Neuronal stem cell (in vitro differentiated cells): ENCODE measurements at regions not wholly inside any gene's neighbourhood (a gene's known extent, or its start where the extent isn't known, plus 50 kb on each side); places are given as distances from the start of the nearest gene placed in this dataset.
"Not testable (repeated sequence)": the region's sequence is repeated elsewhere in the genome, so short reads cannot be mapped to it uniquely, and the experiment has no call there.

Source experiments
- DNase-seq: peaks from one replicate; pipeline ENCODE4 v3.0.0-alpha.2; 2013; ENCODE audit warnings: low spot score
- H2AFZ ChIP-seq: one replicate; pipeline ENCODE4 v1.6.1; 2013; ENCODE audit warnings: mild to moderate bottlenecking, low read length, inconsistent platforms
- H2AK5ac ChIP-seq: 2 replicates; pipeline ENCODE4 v1.6.1; 2013; ENCODE audit warnings: low read depth, mild to moderate bottlenecking, inconsistent platforms, low read length, moderate library complexity, mixed read lengths
- H2BK120ac ChIP-seq: 2 replicates; pipeline ENCODE4 v1.6.1; 2013; ENCODE audit warnings: low read depth, mild to moderate bottlenecking, inconsistent platforms, low read length, moderate library complexity, mixed read lengths
- H2BK12ac ChIP-seq: one replicate; pipeline ENCODE4 v1.6.1; 2013; ENCODE audit warnings: low read length, inconsistent platforms
- H2BK15ac ChIP-seq: 2 replicates; pipeline ENCODE4 v1.6.1; 2013; ENCODE audit warnings: mild to moderate bottlenecking, low read length, inconsistent platforms, mixed read lengths
- H2BK5ac ChIP-seq: one replicate; pipeline ENCODE4 v1.6.1; 2013; ENCODE audit warnings: inconsistent platforms, mild to moderate bottlenecking, low read length, moderate library complexity
- H3K14ac ChIP-seq: one replicate; pipeline ENCODE4 v1.6.1; 2013; ENCODE audit warnings: low read length, inconsistent platforms
- H3K18ac ChIP-seq: 2 replicates; pipeline ENCODE4 v1.6.1; 2013; ENCODE audit warnings: low read length, inconsistent platforms
- H3K23ac ChIP-seq: 2 replicates; pipeline ENCODE4 v1.6.1; 2013; ENCODE audit warnings: low read depth, mild to moderate bottlenecking, mixed read lengths, low read length, inconsistent platforms; ENCODE audit not compliant: poor library complexity
- H3K27ac ChIP-seq: replicated peaks from 3 replicates; pipeline ENCODE4 v1.5.1; 2013; ENCODE audit warnings: low read length, inconsistent platforms
- H3K27me3 ChIP-seq, 3 experiments: 2 replicates each; pipeline ENCODE4 v1.6.1; 2013; ENCODE audit warnings: low read length in 3 of 3, mild to moderate bottlenecking in 2 of 3, inconsistent platforms in 1 of 3, low read depth in 1 of 3, mixed read lengths in 1 of 3, moderate library complexity in 1 of 3; ENCODE audit not compliant: control insufficient read depth in 3 of 3, insufficient read depth in 3 of 3
- H3K36me3 ChIP-seq, 2 donors: replicated peaks in 1 of 2; 2 replicates each; pipeline ENCODE4 v1.6.1; 2013; ENCODE audit warnings: low read length in 2 of 2; ENCODE audit not compliant: control insufficient read depth in 2 of 2, insufficient read depth in 2 of 2
- H3K4ac ChIP-seq: 2 replicates; pipeline ENCODE4 v1.6.1; 2013; ENCODE audit warnings: inconsistent platforms, mild to moderate bottlenecking, low read length, moderate library complexity
- H3K4me1 ChIP-seq, 2 donors: 1 replicate in 1 of 2; 2 replicates in 1 of 2; pipeline ENCODE4 v1.6.1; 2013; ENCODE audit warnings: low read length in 2 of 2, low read depth in 1 of 2; ENCODE audit not compliant: control insufficient read depth in 2 of 2, insufficient read depth in 1 of 2
- H3K4me2 ChIP-seq: one replicate; pipeline ENCODE4 v1.6.1; 2013; ENCODE audit warnings: mild to moderate bottlenecking, low read length, inconsistent platforms; ENCODE audit not compliant: insufficient read depth, poor library complexity, severe bottlenecking
- H3K4me3 ChIP-seq, 2 donors: 2 replicates each; pipeline ENCODE4 v1.5.1; 2013; ENCODE audit warnings: low read length in 2 of 2, mild to moderate bottlenecking in 2 of 2, inconsistent platforms in 1 of 2, moderate library complexity in 1 of 2
- H3K79me1 ChIP-seq: one replicate; pipeline ENCODE4 v1.6.1; 2013; ENCODE audit warnings: low read depth, mild to moderate bottlenecking, inconsistent platforms, low read length, moderate library complexity
- H3K9ac ChIP-seq: one replicate; pipeline ENCODE4 v1.6.1; 2013; ENCODE audit warnings: mild to moderate bottlenecking, low read depth, low read length, inconsistent platforms; ENCODE audit not compliant: poor library complexity
- H3K9me3 ChIP-seq, 2 donors: replicated peaks in 1 of 2; 2 replicates each; pipeline versions ENCODE3 to v1.6.1; 2013; ENCODE audit warnings: low read length in 2 of 2, mild to moderate bottlenecking in 2 of 2, inconsistent platforms in 1 of 2, low read depth in 1 of 2, mixed read lengths in 1 of 2, moderate library complexity in 1 of 2; ENCODE audit not compliant: control insufficient read depth in 2 of 2, insufficient read depth in 1 of 2
- H4K8ac ChIP-seq: one replicate; pipeline ENCODE4 v1.6.1; 2013; ENCODE audit warnings: low read depth, mild to moderate bottlenecking, inconsistent platforms, low read length, moderate library complexity
- H4K91ac ChIP-seq: one replicate; pipeline ENCODE4 v1.6.1; 2013; ENCODE audit warnings: low read length, low read depth, mild to moderate bottlenecking, inconsistent platforms; ENCODE audit not compliant: poor library complexity
- WGBS, 2 donors: extraction: QIAGEN DNeasy Blood & Tissue Kit; methylation state at CpG; one replicate each; pipeline ENCODE4 v1.1.7; 2013; ENCODE audit warnings: missing lambda C conversion rate in 2 of 2, mixed read lengths in 1 of 2; ENCODE audit not compliant: insufficient read length in 2 of 2, insufficient replicate concordance in 1 of 2; ENCODE audit errors: extremely low coverage in 2 of 2; 5-methylcytosine and 5-hydroxymethylcytosine counted together

GRCh38 chrX:63581906-63582305, 203.1 kb downstream of the ARHGEF9 start:
- Histone ChIP-seq H3K4me2 (no peak overlapping the region), H3K18ac (no peak overlapping the region), H2BK120ac (no peak overlapping the region), H2BK5ac (no peak overlapping the region), H4K8ac (no peak overlapping the region), H3K4me3 (no peak overlapping the region), H3K14ac (no peak overlapping the region), H3K27me3 (peaks cover 0 to 7% (median 0%) of the 10 kb centered on the region in 3 experiments), H3K27ac (no peak overlapping the region), H3K79me1 (no peaks in the 10 kb centered on the region), H3K36me3 (no peaks in the 10 kb centered on the region), H3K23ac (no peak overlapping the region), H2AFZ (no peak overlapping the region), H3K4ac (no peak overlapping the region), H3K9me3 (no peaks in the 10 kb centered on the region), H2BK12ac (no peak overlapping the region), H4K91ac (no peak overlapping the region), H3K9ac (no peak overlapping the region), H2BK15ac (no peak overlapping the region), H3K4me1 (no peaks in the 10 kb centered on the region), H2AK5ac (no peak overlapping the region)
- WGBS, 2 donors = no CpG with 5 or more reads among the region's 1 CpG
- DNase-seq = no peak

- H3K4ac ChIP-seq = no peak overlapping the region
- H3K18ac ChIP-seq = no peak overlapping the region
- H4K8ac ChIP-seq = no peak overlapping the region
- no peak overlapping the region for H3K14ac ChIP-seq
- no peaks in the 10 kb centered on the region for H3K9me3 ChIP-seq
- H3K27ac ChIP-seq = no peak overlapping the region
- H3K9ac ChIP-seq = no peak overlapping the region
- no peak overlapping the region for H2BK5ac ChIP-seq
- H2BK12ac ChIP-seq = no peak overlapping the region
- peaks cover 0 to 7% (median 0%) of the 10 kb centered on the region in 3 experiments for H3K27me3 ChIP-seq
- H4K91ac ChIP-seq = no peak overlapping the region
- H3K4me2 ChIP-seq = no peak overlapping the region
- H2AK5ac ChIP-seq = no peak overlapping the region
- no peak overlapping the region for H3K4me3 ChIP-seq
- H3K23ac ChIP-seq = no peak overlapping the region
- no peak overlapping the region for H2BK15ac ChIP-seq
- no CpG with 5 or more reads among the region's 5 CpGs for WGBS, 2 donors
- H3K4me1 ChIP-seq = no peaks in the 10 kb centered on the region
- no peak for DNase-seq
- no peak overlapping the region for H2BK120ac ChIP-seq
- no peak overlapping the region for H2AFZ ChIP-seq
- no peaks in the 10 kb centered on the region for H3K79me1 ChIP-seq
- no peaks in the 10 kb centered on the region for H3K36me3 ChIP-seq
These were observed 203.6 kb downstream of the ARHGEF9 start for GRCh38 chrX:63581398-63581797.

GRCh38 chrX:63576533-63576932, 208.5 kb downstream of the ARHGEF9 start:
- H2AFZ ChIP-seq = no peak overlapping the region
- no peak overlapping the region for H3K14ac ChIP-seq
- H3K18ac ChIP-seq = no peak overlapping the region
- no peak overlapping the region for H2BK12ac ChIP-seq
- no peak overlapping the region for H3K4me2 ChIP-seq
- no peak overlapping the region for H2BK15ac ChIP-seq
- H3K4me3 ChIP-seq = no peak overlapping the region
- no peak for DNase-seq
- H3K9ac ChIP-seq = no peak overlapping the region
- H3K36me3 ChIP-seq = no peaks in the 10 kb centered on the region
- H2BK120ac ChIP-seq = no peak overlapping the region
- no peak overlapping the region for H3K27ac ChIP-seq
- no peak overlapping the region for H4K8ac ChIP-seq
- no peak overlapping the region for H4K91ac ChIP-seq
- H3K9me3 ChIP-seq = no peaks in the 10 kb centered on the region
- no peaks in the 10 kb centered on the region for H3K4me1 ChIP-seq
- no peak overlapping the region for H2AK5ac ChIP-seq
- no CpG with 5 or more reads among the region's 1 CpG for WGBS, 2 donors
- H3K4ac ChIP-seq = no peak overlapping the region
- no peak overlapping the region for H3K23ac ChIP-seq
- H3K79me1 ChIP-seq = no peaks in the 10 kb centered on the region
- no peak overlapping the region for H2BK5ac ChIP-seq
- H3K27me3 ChIP-seq = no peaks in the 10 kb centered on the region

- no CpG with 5 or more reads among the region's 3 CpGs for WGBS, 2 donors
- H2BK120ac ChIP-seq, H4K91ac ChIP-seq, H3K9me3 ChIP-seq, H3K36me3 ChIP-seq, H2BK5ac ChIP-seq, H4K8ac ChIP-seq, DNase-seq, H2BK15ac ChIP-seq, H2BK12ac ChIP-seq, H3K27ac ChIP-seq, H3K4me3 ChIP-seq, H3K14ac ChIP-seq, H2AFZ ChIP-seq, H3K4ac ChIP-seq, H3K4me2 ChIP-seq, H3K79me1 ChIP-seq, H3K23ac ChIP-seq, H3K27me3 ChIP-seq, H3K18ac ChIP-seq, H3K4me1 ChIP-seq, H3K9ac ChIP-seq, H2AK5ac ChIP-seq: not testable (repeated sequence)
These were observed 209.3 kb downstream of the ARHGEF9 start for GRCh38 chrX:63575700-63576099.
